DND-41 (cell line): ENCODE measurements at regions not wholly inside any gene's neighbourhood (a gene's known extent, or its start where the extent isn't known, plus 50 kb on each side); places are given as distances from the start of the nearest gene placed in this dataset.

Source experiments
- ATAC-seq: fragments of 200-7000 bp; cut with Tn5 transposase; 3 replicates; pipeline ENCODE4 v1.9.1; 2021; ENCODE audit warnings: low read depth; ENCODE audit not compliant: insufficient read depth
- DNase-seq: peaks from one replicate; pipeline ENCODE4 v3.0.0-alpha.2; 2020
- H2AFZ ChIP-seq: 2 replicates; pipeline ENCODE4 v1.6.0; 2012; ENCODE audit warnings: low read depth, low read length
- H3K27ac ChIP-seq: 2 replicates; pipeline ENCODE4 v1.5.1; 2012; ENCODE audit warnings: low read length, inconsistent platforms
- H3K27me3 ChIP-seq: fragments of 200-600 bp; sonication (generic); 2 replicates; pipeline ENCODE4 v1.6.0; 2012; ENCODE audit warnings: low read length, mild to moderate bottlenecking, inconsistent platforms; ENCODE audit not compliant: insufficient read depth, poor library complexity
- H3K36me3 ChIP-seq: 2 replicates; pipeline ENCODE4 v1.5.1; 2012; ENCODE audit warnings: low read length, inconsistent platforms; ENCODE audit not compliant: insufficient read depth
- H3K4me1 ChIP-seq: 2 replicates; pipeline ENCODE4 v1.5.1; 2012; ENCODE audit warnings: mild to moderate bottlenecking, low read length; ENCODE audit not compliant: insufficient read depth
- H3K4me2 ChIP-seq: 2 replicates; pipeline ENCODE4 v1.6.0; 2012; ENCODE audit warnings: mild to moderate bottlenecking, moderate library complexity, low read length, inconsistent platforms; ENCODE audit not compliant: insufficient read depth
- H3K4me3 ChIP-seq, 2 experiments: fragments of 200-600 bp in 1 of 2; shearing (Covaris generic) in 1 of 2; 2 replicates each; pipeline ENCODE4 v1.5.1; 2012 to 2016; ENCODE audit warnings: inconsistent platforms in 2 of 2, low read length in 2 of 2, mild to moderate bottlenecking in 2 of 2, low read depth in 1 of 2, moderate library complexity in 1 of 2
- H3K79me2 ChIP-seq: 2 replicates; pipeline ENCODE4 v1.6.0; 2012; ENCODE audit warnings: low read length, inconsistent platforms; ENCODE audit not compliant: insufficient read depth
- H3K9ac ChIP-seq: 2 replicates; pipeline ENCODE4 v1.6.0; 2012; ENCODE audit warnings: low read depth, mild to moderate bottlenecking, inconsistent platforms, low read length, moderate library complexity
- H3K9me3 ChIP-seq: 2 replicates; pipeline ENCODE4 v1.5.1; 2012; ENCODE audit warnings: low read length, moderate library complexity, mild to moderate bottlenecking, inconsistent platforms; ENCODE audit not compliant: insufficient read depth, severe bottlenecking
- H4K20me1 ChIP-seq: 2 replicates; pipeline ENCODE4 v1.6.0; 2012; ENCODE audit warnings: low read length; ENCODE audit not compliant: insufficient read depth
- EZH2 ChIP-seq: IDR thresholded peaks from 3 replicates; pipeline ENCODE4 v1.6.1; 2012; ENCODE audit warnings: borderline replicate concordance, low read depth, mild to moderate bottlenecking, moderate library complexity, low read length, inconsistent platforms; ENCODE audit not compliant: severe bottlenecking
- TF ChIP-seq, protein P1 (sequence below): IDR thresholded peaks from 2 replicates; pipeline ENCODE4 v1.5.1; 2012; ENCODE audit warnings: borderline replicate concordance, low read length, moderate library complexity, mild to moderate bottlenecking; ENCODE audit not compliant: poor library complexity, severe bottlenecking; ENCODE audit errors: extremely low read depth

DNA sequence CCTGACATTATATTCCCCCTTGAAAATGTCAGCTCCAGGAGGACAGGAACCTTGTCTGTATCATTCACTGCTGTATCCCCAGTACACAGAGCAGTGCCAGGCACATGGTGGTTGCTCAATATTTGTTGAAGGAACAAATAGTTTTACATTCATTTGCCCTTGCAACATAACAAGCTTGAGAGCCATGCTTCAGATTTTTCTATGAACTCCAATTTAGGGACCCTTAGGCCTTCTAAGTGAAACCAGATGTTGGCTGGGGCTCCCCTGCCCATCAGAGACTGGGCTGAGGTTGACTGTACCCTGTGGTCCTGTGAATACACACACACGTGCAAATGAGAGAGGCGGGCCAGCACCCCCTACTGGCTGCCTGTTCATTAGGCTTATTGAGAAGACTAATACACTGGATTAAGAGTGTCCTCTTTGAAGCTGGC lies 214.9 kb upstream of the WWC1 start:
- TF ChIP-seq, protein P1, sequence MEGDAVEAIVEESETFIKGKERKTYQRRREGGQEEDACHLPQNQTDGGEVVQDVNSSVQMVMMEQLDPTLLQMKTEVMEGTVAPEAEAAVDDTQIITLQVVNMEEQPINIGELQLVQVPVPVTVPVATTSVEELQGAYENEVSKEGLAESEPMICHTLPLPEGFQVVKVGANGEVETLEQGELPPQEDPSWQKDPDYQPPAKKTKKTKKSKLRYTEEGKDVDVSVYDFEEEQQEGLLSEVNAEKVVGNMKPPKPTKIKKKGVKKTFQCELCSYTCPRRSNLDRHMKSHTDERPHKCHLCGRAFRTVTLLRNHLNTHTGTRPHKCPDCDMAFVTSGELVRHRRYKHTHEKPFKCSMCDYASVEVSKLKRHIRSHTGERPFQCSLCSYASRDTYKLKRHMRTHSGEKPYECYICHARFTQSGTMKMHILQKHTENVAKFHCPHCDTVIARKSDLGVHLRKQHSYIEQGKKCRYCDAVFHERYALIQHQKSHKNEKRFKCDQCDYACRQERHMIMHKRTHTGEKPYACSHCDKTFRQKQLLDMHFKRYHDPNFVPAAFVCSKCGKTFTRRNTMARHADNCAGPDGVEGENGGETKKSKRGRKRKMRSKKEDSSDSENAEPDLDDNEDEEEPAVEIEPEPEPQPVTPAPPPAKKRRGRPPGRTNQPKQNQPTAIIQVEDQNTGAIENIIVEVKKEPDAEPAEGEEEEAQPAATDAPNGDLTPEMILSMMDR: peak; percentile 49
- no peak for TF ChIP-seq EZH2
- H3K4me2 ChIP-seq: no peak overlapping the region
- H3K9ac ChIP-seq: no peak overlapping the region
- peak; percentile 68 for ATAC-seq
- peak; percentile 27 for DNase-seq
- H3K4me1 ChIP-seq: peaks cover 7% of the 10 kb centered on the region
- H3K9me3 ChIP-seq: no peaks in the 10 kb centered on the region
- no peak overlapping the region for H3K27ac ChIP-seq
- no peak overlapping the region for H3K4me3 ChIP-seq
- no peaks in the 10 kb centered on the region for H3K36me3 ChIP-seq
- no peak overlapping the region for H2AFZ ChIP-seq
- H3K27me3 ChIP-seq: no peaks in the 10 kb centered on the region
- no peaks in the 10 kb centered on the region for H4K20me1 ChIP-seq
- no peaks in the 10 kb centered on the region for H3K79me2 ChIP-seq

DNA sequence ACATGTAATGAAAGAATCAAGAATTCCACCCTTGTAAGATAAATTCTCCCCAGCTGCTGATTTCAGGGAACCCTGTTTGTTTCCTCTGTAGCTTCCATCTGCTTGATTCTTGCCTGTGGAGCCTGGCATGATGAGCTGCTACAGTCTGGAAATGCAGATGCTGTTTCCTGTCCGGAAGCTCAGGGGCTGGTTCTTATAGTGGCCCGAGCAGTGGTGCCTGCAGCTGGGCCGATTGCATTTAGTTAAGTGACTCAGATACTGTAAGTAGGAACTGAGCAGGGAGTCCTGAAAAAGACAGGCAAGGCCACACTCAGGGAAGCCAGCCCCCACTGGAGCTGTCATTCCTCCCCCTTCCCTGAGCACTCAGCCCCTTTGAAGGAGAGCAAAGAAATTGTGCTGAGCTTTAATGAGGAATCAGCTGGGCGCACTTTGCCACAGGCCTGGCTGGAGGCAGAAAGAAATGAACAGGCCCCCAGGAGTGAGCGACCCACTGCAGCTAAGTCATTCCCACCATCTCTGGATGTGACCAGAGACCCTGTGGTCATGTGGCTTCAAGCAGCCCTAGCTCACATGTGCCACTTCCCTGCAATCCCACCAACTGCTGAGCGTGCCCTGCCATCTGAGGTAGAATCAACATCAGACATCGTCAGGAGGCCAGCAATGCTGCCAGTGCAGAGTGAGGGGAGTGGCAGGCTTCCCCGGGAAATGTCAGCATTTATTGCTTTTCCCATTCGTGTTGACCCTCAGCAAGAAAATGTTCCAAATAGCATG lies 206.0 kb upstream of the WWC1 start:
- ATAC-seq (no peak), DNase-seq (no peak)
- Histone ChIP-seq H2AFZ (no peak overlapping the region), H3K9me3 (no peaks in the 10 kb centered on the region), H3K4me2 (no peak overlapping the region), H3K4me1 (no peaks in the 10 kb centered on the region), H3K9ac (no peak overlapping the region), H3K36me3 (no peaks in the 10 kb centered on the region), H3K4me3 (no peak overlapping the region), H3K27ac (no peak overlapping the region), H3K27me3 (no peaks in the 10 kb centered on the region), H4K20me1 (no peaks in the 10 kb centered on the region), H3K79me2 (no peaks in the 10 kb centered on the region)
- TF ChIP-seq, protein P1: no peak
- TF ChIP-seq EZH2: no peak

DNA sequence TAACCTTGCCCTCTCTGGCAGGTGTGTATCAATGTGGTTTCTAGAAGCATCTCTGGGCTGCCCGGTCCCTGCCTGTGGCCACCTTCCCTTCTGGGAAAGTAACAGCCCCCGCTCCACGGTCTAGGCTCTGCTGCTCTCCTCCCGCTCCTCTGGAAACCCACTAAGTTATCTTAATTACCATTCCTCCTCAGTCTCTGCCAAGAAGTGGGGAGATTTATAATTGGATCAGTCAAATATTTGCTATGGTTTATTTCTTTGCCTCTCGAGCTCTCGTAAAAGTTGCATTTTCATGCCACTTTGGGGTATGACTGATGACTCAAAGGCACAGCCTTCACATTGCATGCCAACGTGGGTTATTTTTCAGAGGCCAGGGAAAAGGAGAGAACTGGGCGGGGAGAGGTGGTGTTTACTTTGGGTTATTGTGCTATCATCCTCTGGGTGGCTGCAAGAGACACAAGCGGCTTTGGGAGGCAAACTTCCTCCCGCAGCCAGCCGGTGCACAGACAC lies 205.3 kb upstream of the WWC1 start:
- Histone ChIP-seq H3K4me3 (no peak overlapping the region), H3K79me2 (no peaks in the 10 kb centered on the region), H2AFZ (no peak overlapping the region), H3K9me3 (no peaks in the 10 kb centered on the region), H4K20me1 (no peaks in the 10 kb centered on the region), H3K27me3 (no peaks in the 10 kb centered on the region), H3K4me2 (no peak overlapping the region), H3K4me1 (no peaks in the 10 kb centered on the region), H3K9ac (no peak overlapping the region), H3K27ac (no peak overlapping the region), H3K36me3 (no peaks in the 10 kb centered on the region)
- ATAC-seq: no peak
- DNase-seq: no peak
- no peak for TF ChIP-seq EZH2
- TF ChIP-seq, protein P1: no peak
